Mesenchymal stem cell (in vitro differentiated cells and primary cell): ENCODE measurements at regions not wholly inside any gene's neighbourhood (a gene's known extent, or its start where the extent isn't known, plus 50 kb on each side); places are given as distances from the start of the nearest gene placed in this dataset.

Experiments used
- DNase-seq: peaks from one replicate; pipeline ENCODE4 v3.0.0-alpha.2; 2013
- H2AFZ ChIP-seq: one replicate; pipeline ENCODE4 v1.6.1; 2013; ENCODE audit warnings: low read depth, mild to moderate bottlenecking, control low read depth, inconsistent platforms, low read length, moderate library complexity
- H2AK5ac ChIP-seq: 2 replicates; pipeline ENCODE4 v1.6.1; 2013; ENCODE audit warnings: low read length, moderate library complexity, mild to moderate bottlenecking, inconsistent platforms; ENCODE audit not compliant: severe bottlenecking
- H2BK120ac ChIP-seq: one replicate; pipeline ENCODE4 v1.6.1; 2013; ENCODE audit warnings: low read depth, mild to moderate bottlenecking, inconsistent platforms, low read length, moderate library complexity
- H2BK12ac ChIP-seq, 2 experiments: one replicate each; pipeline ENCODE4 v1.6.1; 2013; ENCODE audit warnings: inconsistent platforms in 2 of 2, low read length in 2 of 2, mild to moderate bottlenecking in 2 of 2, moderate library complexity in 2 of 2, control low read depth in 1 of 2
- H2BK15ac ChIP-seq: one replicate; pipeline ENCODE4 v1.6.1; 2013; ENCODE audit warnings: mild to moderate bottlenecking, low read depth, inconsistent platforms; ENCODE audit not compliant: poor library complexity, severe bottlenecking
- H2BK5ac ChIP-seq: 2 replicates; pipeline ENCODE4 v1.6.1; 2013; ENCODE audit warnings: low read depth, mild to moderate bottlenecking, low read length, control low read depth, inconsistent platforms; ENCODE audit not compliant: poor library complexity, severe bottlenecking
- H3K14ac ChIP-seq, 2 experiments: one replicate each; pipeline ENCODE4 v1.6.1; 2013; ENCODE audit warnings: inconsistent platforms in 2 of 2, low read length in 2 of 2, control low read depth in 1 of 2, mild to moderate bottlenecking in 1 of 2, moderate library complexity in 1 of 2
- H3K18ac ChIP-seq, 2 experiments: one replicate each; pipeline ENCODE4 v1.6.1; 2013; ENCODE audit warnings: inconsistent platforms in 2 of 2, low read length in 2 of 2, control low read depth in 1 of 2, low read depth in 1 of 2, mild to moderate bottlenecking in 1 of 2
- H3K23ac ChIP-seq, 2 experiments: one replicate each; pipeline ENCODE4 v1.6.1; 2013; ENCODE audit warnings: inconsistent platforms in 2 of 2, low read length in 2 of 2, mild to moderate bottlenecking in 2 of 2, moderate library complexity in 2 of 2, control low read depth in 1 of 2
- H3K27ac ChIP-seq: 2 replicates; pipeline ENCODE4 v1.5.1; 2013; ENCODE audit warnings: mild to moderate bottlenecking, moderate library complexity, low read length, control low read depth, inconsistent platforms; ENCODE audit not compliant: poor library complexity, severe bottlenecking
- H3K27me3 ChIP-seq, 2 experiments: 2 replicates each; pipeline versions ENCODE4 v1.6.1 to v1.7.0; 2013; ENCODE audit warnings: low read length in 2 of 2, mild to moderate bottlenecking in 2 of 2, moderate library complexity in 2 of 2, control low read depth in 1 of 2, inconsistent platforms in 1 of 2; ENCODE audit not compliant: control insufficient read depth in 1 of 2, insufficient read depth in 1 of 2
- H3K36me3 ChIP-seq, 2 experiments: 2 replicates each; pipeline versions ENCODE4 v1.6.1 to v1.7.0; 2013; ENCODE audit warnings: low read length in 2 of 2, control low read depth in 1 of 2, inconsistent platforms in 1 of 2, low read depth in 1 of 2, mild to moderate bottlenecking in 1 of 2; ENCODE audit not compliant: insufficient read depth in 2 of 2, control insufficient read depth in 1 of 2
- H3K4ac ChIP-seq, 2 experiments: one replicate each; pipeline ENCODE4 v1.6.1; 2013; ENCODE audit warnings: inconsistent platforms in 2 of 2, low read length in 2 of 2, mild to moderate bottlenecking in 2 of 2, moderate library complexity in 2 of 2, control low read depth in 1 of 2, low read depth in 1 of 2
- H3K4me1 ChIP-seq: 2 replicates; pipeline ENCODE4 v1.6.1; 2013; ENCODE audit warnings: low read depth, low read length, control low read depth; ENCODE audit not compliant: control insufficient read depth, insufficient read depth
- H3K4me2 ChIP-seq: 2 replicates; pipeline ENCODE4 v1.6.1; 2013; ENCODE audit warnings: low read length, mild to moderate bottlenecking, inconsistent platforms; ENCODE audit not compliant: poor library complexity, severe bottlenecking
- H3K4me3 ChIP-seq, 2 experiments: 2 replicates each; pipeline versions ENCODE4 v1.5.1 to v1.7.0; 2013; ENCODE audit warnings: low read length in 2 of 2, mild to moderate bottlenecking in 2 of 2, control low read depth in 1 of 2, low read depth in 1 of 2; ENCODE audit not compliant: insufficient read depth in 1 of 2
- H3K79me1 ChIP-seq: replicated peaks from 2 replicates; pipeline ENCODE4 v1.6.1; 2013; ENCODE audit warnings: mild to moderate bottlenecking, control low read depth, low read length, inconsistent platforms; ENCODE audit not compliant: poor library complexity, severe bottlenecking
- H3K9ac ChIP-seq: 2 replicates; pipeline ENCODE4 v1.7.0; 2013; ENCODE audit warnings: mild to moderate bottlenecking, low read length, moderate library complexity
- H3K9me3 ChIP-seq: 2 replicates; pipeline ENCODE4 v1.7.0; 2013; ENCODE audit warnings: mild to moderate bottlenecking, low read length; ENCODE audit not compliant: control insufficient read depth
- H4K8ac ChIP-seq: one replicate; pipeline ENCODE4 v1.6.1; 2013; ENCODE audit warnings: inconsistent platforms, mild to moderate bottlenecking, low read length, moderate library complexity
- H4K91ac ChIP-seq: one replicate; pipeline ENCODE4 v1.6.1; 2013; ENCODE audit warnings: mild to moderate bottlenecking, low read length, inconsistent platforms
- WGBS: methylation state at CpG from one replicate; pipeline ENCODE4 v1.1.7; 2013; ENCODE audit warnings: mixed read lengths; 5-methylcytosine and 5-hydroxymethylcytosine counted together

DNA sequence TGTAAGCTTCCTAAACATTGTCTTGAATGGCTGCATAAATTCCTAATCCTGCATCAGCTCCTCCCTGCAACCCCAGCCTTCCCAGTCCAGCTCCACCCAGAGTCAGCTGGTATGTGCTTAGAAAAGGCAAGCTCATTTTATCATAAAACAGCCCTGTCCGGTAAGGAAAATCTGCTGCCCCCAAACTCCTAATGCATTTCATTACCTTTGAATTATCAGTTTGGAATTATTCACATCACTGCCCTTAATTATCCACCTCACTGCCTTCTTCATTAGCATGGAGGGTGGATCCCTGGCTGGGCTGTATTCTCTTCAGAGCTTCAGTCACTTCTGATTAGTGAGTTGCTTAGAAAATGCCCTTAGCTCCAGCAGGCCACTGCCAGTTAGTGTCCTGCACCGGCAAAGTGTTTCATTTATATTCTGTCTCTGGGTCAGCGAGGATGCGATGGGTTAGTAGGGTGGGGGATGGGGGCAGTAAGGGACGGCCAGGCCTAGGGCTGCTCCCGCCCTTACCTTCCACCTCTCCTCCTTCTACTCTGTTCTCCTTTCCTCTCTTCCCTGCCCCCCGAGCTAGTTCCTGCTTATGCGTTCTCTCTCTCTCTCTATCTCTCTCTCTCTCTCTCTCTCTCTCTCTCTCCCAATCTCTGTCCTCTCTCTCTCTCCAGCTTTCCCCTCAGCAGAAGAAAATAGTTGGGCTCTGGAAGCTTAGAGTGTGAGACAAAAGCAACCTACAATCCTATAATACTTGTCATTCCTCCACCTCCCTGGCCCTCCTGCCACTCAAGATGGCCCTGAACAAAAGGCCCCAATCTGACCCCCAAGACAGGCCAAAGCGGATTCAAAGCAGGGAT, 174.8 kb upstream of the KLF3 start:
- H3K18ac ChIP-seq, result peak overlapping the region; percentile 26 to 82
- H3K4me2 ChIP-seq, result no peak overlapping the region
- H2BK12ac ChIP-seq, result peak overlapping the region; percentile 42 to 64
- H3K79me1 ChIP-seq, result no peaks in the 10 kb centered on the region
- H2BK120ac ChIP-seq, result peak overlapping the region; percentile 21
- H3K4ac ChIP-seq, result peak overlapping the region; percentile 43 to 66
- no peaks in the 10 kb centered on the region for H3K36me3 ChIP-seq
- no peaks in the 10 kb centered on the region for H3K9me3 ChIP-seq
- no peak overlapping the region for H3K27ac ChIP-seq
- no peak overlapping the region for H3K23ac ChIP-seq
- no peak overlapping the region for H2BK5ac ChIP-seq
- H2AK5ac ChIP-seq, result no peak overlapping the region
- no peak overlapping the region for H4K91ac ChIP-seq
- H2AFZ ChIP-seq, result peak overlapping the region; percentile 58
- peak overlapping the region; percentile 93 for H4K8ac ChIP-seq
- peaks cover 4% of the 10 kb centered on the region for H3K4me1 ChIP-seq
- no peaks in the 10 kb centered on the region for H3K27me3 ChIP-seq
- no peak overlapping the region for H2BK15ac ChIP-seq
- H3K4me3 ChIP-seq, result no peak overlapping the region
- 36% methylated on average over 5 of the region's 9 CpGs for WGBS
- H3K14ac ChIP-seq, result peak overlapping the region in 1 of 2 experiments; percentile 58
- no peak overlapping the region for H3K9ac ChIP-seq
- peak; percentile 33 for DNase-seq

DNA sequence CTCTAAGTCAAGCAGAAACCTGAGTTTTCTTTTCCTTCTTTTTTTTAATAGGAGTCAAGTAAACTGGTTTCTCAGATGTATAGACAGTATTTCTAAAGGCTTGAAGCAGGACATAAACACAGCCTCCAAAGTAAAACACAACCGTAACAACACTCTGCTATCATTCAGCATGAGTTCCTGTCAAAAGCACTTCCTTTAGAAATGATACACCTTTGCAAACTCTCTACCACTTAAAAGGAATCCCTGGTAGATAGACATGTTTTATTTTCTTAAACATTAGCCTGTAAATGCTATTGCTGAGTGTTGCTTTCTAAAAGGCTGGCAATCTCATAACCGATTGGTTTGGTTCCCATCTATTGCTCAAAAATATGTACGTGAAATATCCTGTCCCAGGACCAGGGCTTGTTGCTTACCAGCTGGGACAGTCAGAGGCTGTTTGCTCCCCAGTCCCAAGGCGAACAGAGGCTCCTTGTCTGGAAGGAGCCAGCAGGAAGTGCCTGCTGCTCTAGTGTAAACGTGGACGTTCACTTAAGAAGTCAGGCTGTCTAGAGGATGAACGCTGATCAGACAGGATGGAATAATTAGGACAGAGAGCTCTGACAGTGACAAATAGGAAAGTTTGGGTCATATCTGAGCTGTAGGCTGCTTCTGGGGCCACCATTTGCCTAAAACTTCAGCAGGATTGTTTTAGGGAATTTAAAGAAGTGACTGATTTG, 173.9 kb upstream of the KLF3 start:
- Histone ChIP-seq H3K36me3 (no peaks in the 10 kb centered on the region), H2BK120ac (no peak overlapping the region), H2AFZ (peak overlapping the region; percentile 64), H3K9ac (peak overlapping the region; percentile 57), H4K8ac (peak overlapping the region; percentile 84), H3K27ac (no peak overlapping the region), H3K4ac (peak overlapping the region in 1 of 2 experiments; percentile 43), H3K9me3 (no peaks in the 10 kb centered on the region), H3K23ac (no peak overlapping the region), H3K4me2 (peak overlapping the region; percentile 23), H3K4me3 (peak overlapping the region in 1 of 2 experiments; percentile 11), H3K79me1 (no peaks in the 10 kb centered on the region), H2BK5ac (no peak overlapping the region), H2BK15ac (no peak overlapping the region), H4K91ac (peak overlapping the region; percentile 59), H2AK5ac (no peak overlapping the region), H2BK12ac (peak overlapping the region in 1 of 2 experiments; percentile 52), H3K27me3 (no peaks in the 10 kb centered on the region), H3K18ac (peak overlapping the region; percentile 28 to 74), H3K14ac (no peak overlapping the region), H3K4me1 (peaks cover 4% of the 10 kb centered on the region)
- 18% methylated on average over 7 of the region's 7 CpGs for WGBS
- peak; percentile 74 for DNase-seq

GRCh38 chr4:38490753-38491446, 173.1 kb upstream of the KLF3 start:
- Histone ChIP-seq H3K36me3 (no peaks in the 10 kb centered on the region), H3K9me3 (no peaks in the 10 kb centered on the region), H3K18ac (no peak overlapping the region), H3K4me3 (no peak overlapping the region), H2BK120ac (no peak overlapping the region), H3K4me1 (peaks cover 4% of the 10 kb centered on the region), H3K9ac (no peak overlapping the region), H3K4me2 (no peak overlapping the region), H2BK15ac (no peak overlapping the region), H3K27ac (no peak overlapping the region), H4K91ac (no peak overlapping the region), H2BK12ac (no peak overlapping the region), H3K14ac (no peak overlapping the region), H2AK5ac (no peak overlapping the region), H3K23ac (no peak overlapping the region), H2AFZ (no peak overlapping the region), H2BK5ac (no peak overlapping the region), H3K79me1 (no peaks in the 10 kb centered on the region), H3K27me3 (no peaks in the 10 kb centered on the region), H3K4ac (no peak overlapping the region), H4K8ac (no peak overlapping the region)
- no peak for DNase-seq
- WGBS, result 99% methylated on average over 4 of the region's 4 CpGs
